ENCODE measurements at regions not wholly inside any gene's neighbourhood (a gene's known extent, or its start where the extent isn't known, plus 50 kb on each side); places are given as distances from the start of the nearest gene placed in this dataset.

DNA sequence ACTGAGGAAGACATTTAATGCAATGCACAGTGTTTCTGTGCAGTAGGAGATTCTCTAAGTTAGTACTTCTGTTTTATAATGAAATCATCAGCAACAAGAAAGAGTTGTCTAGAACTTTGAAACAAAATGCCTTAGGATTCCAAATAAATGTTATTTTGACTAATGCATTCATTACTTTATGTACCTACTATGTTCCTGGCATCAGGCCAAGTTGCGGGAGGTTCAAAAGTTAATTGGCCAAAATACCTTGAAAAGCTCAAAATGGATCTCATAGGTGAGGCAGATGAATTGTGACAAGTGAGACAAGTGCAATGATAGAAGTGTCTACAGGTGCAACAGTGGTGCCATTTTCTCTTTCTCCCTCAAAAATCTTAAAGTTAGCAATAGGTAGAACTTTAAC is 289.4 kb downstream of the TOX3 start:
- H3K4me3 ChIP-seq = no peak overlapping the region
- H3K27ac ChIP-seq = no peak overlapping the region
- H3K36me3 ChIP-seq (ENCODE audit: insufficient read depth, low read length) = no peaks in the 10 kb centered on the region
- TF ChIP-seq POLR2AphosphoS5 (IDR thresholded peaks at IDR 0.05; ENCODE audit: borderline replicate concordance, low read depth, low read length) (no peak), FOXP2 (optimal IDR thresholded peaks at IDR 0.05; ENCODE audit: control extremely low read depth, extremely low read length, insufficient read depth) (no peak), EZH2 (IDR thresholded peaks at IDR 0.05) (no peak)
- no peak for DNase-seq (ENCODE audit: low read depth, low spot score)
- no peak overlapping the region for H3K9ac ChIP-seq (ENCODE audit: insufficient read length)
- no peaks in the 10 kb centered on the region for H3K9me3 ChIP-seq (ENCODE audit: low read depth, low read length)

DNA sequence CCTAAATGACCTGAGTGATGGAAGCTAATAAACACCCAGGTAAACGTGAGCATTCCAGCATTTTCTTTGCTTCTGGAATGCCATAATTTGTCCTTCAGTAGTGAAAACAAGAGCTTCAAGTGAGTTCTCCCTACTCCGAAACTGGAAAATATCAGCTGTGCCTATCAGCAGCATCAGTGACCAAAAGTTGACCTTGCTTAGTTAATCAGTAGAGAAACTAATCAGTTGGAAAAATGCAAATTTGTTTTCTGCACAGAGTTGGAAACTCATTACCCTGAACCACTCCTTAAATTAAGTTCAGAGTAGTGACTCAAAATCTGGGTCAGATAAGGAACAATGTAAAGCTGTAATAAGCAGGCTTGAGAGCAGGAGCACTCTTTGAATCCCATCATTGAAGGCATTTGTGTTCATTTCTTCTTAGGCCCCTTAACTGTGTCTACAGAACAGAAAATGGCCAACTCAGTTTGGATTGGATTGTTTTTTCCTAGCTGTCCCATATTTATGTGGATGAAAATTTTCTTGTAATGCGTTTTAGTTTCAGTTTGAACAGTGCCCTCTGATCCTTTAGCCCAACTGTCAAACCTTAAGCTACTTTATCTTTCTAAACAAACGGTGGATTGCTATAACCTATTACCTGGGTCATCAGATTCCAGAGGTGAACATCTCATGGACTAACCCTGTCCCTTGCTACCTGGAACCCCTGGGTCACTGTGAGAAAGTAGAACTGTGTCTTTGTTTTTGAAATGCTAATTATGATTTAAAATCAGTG is 290.4 kb downstream of the TOX3 start:
- no peak for DNase-seq (ENCODE audit: low read depth, low spot score)
- H3K9ac ChIP-seq (ENCODE audit: insufficient read length) = no peak overlapping the region

DNA sequence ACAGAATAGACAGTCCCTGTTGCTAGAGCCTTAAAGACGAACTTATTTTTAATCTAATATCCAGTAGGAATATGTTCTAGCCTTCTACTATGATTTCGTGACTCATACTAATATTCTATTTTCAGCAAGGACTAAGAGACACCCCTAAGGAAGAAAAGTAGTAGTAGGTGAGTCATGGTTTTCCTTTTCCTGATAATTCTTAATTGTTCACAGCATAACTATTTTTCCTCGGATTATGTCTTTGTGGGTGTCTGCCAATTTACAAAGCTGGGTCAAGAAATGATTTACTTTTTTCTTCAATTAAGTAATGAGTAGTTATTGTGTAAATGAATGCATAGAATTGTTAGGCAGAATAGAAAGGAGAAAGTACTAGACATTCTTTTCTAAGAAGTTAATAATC is 292.2 kb downstream of the TOX3 start:
- DNase-seq (ENCODE audit: low read depth, low spot score) = no peak
- Histone ChIP-seq H3K36me3 (ENCODE audit: insufficient read depth, low read length) (no peaks in the 10 kb centered on the region), H3K9me3 (ENCODE audit: low read depth, low read length) (no peaks in the 10 kb centered on the region), H3K27ac (no peak overlapping the region), H3K4me3 (no peak overlapping the region), H3K9ac (ENCODE audit: insufficient read length) (no peak overlapping the region)
- TF ChIP-seq EZH2 (IDR thresholded peaks at IDR 0.05) = no peak

More for the DNA sequence above, 290.4 kb downstream of the TOX3 start:
- Histone ChIP-seq H3K9me3 (ENCODE audit: low read depth, low read length) (no peaks in the 10 kb centered on the region), H3K4me3 (no peak overlapping the region), H3K27ac (no peak overlapping the region), H3K36me3 (ENCODE audit: insufficient read depth, low read length) (no peaks in the 10 kb centered on the region)
- TF ChIP-seq FOXP2 (optimal IDR thresholded peaks at IDR 0.05; ENCODE audit: control extremely low read depth, extremely low read length, insufficient read depth) (no peak), EZH2 (IDR thresholded peaks at IDR 0.05) (no peak), POLR2AphosphoS5 (IDR thresholded peaks at IDR 0.05; ENCODE audit: borderline replicate concordance, low read depth, low read length) (no peak)

DNA sequence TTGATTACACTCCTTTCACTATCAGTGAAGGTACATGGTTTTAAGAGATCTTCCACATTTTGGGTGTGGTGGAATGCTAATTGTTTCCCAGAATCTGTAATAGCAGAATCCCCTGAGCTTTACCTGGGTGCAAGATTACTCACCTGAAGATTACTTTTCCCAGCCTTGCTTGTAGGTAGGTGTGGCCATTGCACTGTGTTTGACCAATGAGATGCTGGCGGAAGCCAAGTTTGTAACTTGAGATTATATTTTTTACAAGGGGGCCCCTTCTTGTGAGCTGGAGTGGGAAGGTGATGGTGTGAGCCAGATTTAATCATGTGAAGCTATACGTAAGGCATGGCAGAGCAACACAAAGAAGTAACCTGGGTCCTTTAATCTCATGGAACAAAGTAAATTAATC is 294.3 kb downstream of the TOX3 start:
- Histone ChIP-seq H3K27ac (no peak overlapping the region), H3K9me3 (ENCODE audit: low read depth, low read length) (no peaks in the 10 kb centered on the region), H3K4me3 (no peak overlapping the region), H3K36me3 (ENCODE audit: insufficient read depth, low read length) (no peaks in the 10 kb centered on the region), H3K9ac (ENCODE audit: insufficient read length) (no peak overlapping the region)
- TF ChIP-seq POLR2AphosphoS5 (IDR thresholded peaks at IDR 0.05; ENCODE audit: borderline replicate concordance, low read depth, low read length) (no peak), FOXP2 (optimal IDR thresholded peaks at IDR 0.05; ENCODE audit: control extremely low read depth, extremely low read length, insufficient read depth) (no peak), EZH2 (IDR thresholded peaks at IDR 0.05) (no peak)
- no peak for DNase-seq (ENCODE audit: low read depth, low spot score)

DNA sequence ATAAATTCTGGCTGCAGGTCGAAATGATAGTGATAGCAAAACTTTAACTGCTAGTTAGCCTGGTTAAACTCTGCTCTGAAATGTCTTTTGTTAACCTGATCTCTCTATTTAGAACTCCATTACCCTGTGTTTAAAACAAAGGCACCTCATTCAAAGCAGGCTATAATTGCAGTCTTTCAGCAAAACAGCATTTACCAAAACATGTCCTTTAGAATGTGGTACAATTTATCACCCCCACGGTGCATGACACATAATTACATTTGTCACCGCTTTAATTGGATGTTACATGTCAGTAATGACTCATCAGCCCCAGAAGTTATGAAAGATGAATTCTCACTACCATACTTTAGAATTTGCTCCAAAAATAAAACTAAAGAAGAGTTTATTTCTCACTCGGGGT is 295.4 kb downstream of the TOX3 start:
- DNase-seq (ENCODE audit: low read depth, low spot score) = no peak
- Histone ChIP-seq H3K9me3 (ENCODE audit: low read depth, low read length) (no peaks in the 10 kb centered on the region), H3K27ac (no peak overlapping the region), H3K36me3 (ENCODE audit: insufficient read depth, low read length) (no peaks in the 10 kb centered on the region), H3K4me3 (no peak overlapping the region), H3K9ac (ENCODE audit: insufficient read length) (no peak overlapping the region)
- TF ChIP-seq FOXP2 (optimal IDR thresholded peaks at IDR 0.05; ENCODE audit: control extremely low read depth, extremely low read length, insufficient read depth) (no peak), EZH2 (IDR thresholded peaks at IDR 0.05) (no peak), POLR2AphosphoS5 (IDR thresholded peaks at IDR 0.05; ENCODE audit: borderline replicate concordance, low read depth, low read length) (no peak)

DNA sequence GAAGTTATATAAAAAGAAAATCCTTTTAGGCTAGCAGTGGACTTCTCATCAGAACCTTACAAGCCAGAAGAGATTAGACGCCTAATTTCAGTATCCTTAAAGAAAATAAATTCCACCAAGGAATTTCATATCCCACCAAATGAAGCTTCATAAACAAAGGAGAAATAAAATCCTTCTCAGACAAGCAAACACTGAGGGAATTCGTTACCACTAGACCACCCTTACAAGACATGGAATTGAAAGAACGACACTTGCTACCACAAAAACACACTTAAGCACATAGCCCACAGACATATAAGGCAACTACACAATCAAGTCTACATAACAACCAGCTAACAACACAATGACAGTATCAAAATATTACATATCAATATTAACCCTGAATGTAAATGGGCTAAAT is 299.2 kb downstream of the TOX3 start:
- DNase-seq (ENCODE audit: low read depth, low spot score) = no peak
- TF ChIP-seq EZH2 (IDR thresholded peaks at IDR 0.05) (no peak), POLR2AphosphoS5 (IDR thresholded peaks at IDR 0.05; ENCODE audit: borderline replicate concordance, low read depth, low read length) (no peak), FOXP2 (optimal IDR thresholded peaks at IDR 0.05; ENCODE audit: control extremely low read depth, extremely low read length, insufficient read depth) (no peak)
- Histone ChIP-seq H3K27ac (no peak overlapping the region), H3K4me3 (no peak overlapping the region), H3K9me3 (ENCODE audit: low read depth, low read length) (no peaks in the 10 kb centered on the region), H3K36me3 (ENCODE audit: insufficient read depth, low read length) (no peaks in the 10 kb centered on the region), H3K9ac (ENCODE audit: insufficient read length) (no peak overlapping the region)

DNA sequence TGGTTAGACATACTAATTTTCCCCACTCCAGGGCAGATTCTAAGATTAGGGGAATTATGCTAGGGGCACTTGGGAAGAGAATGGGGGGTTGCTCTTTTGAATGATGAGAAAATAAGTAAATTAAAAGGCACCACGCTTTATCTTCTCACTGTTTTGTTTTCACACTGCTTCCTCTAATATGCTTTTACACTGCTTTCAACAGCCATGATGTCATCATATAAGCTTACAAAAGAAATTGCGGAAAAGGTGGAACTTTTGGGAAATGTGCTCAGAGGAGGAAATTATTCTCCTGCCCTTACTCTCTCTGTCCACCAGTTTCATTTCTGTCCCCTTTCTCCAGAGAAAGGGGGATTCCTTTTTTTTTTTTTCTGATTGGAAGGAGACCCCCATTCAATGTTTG is 308.2 kb downstream of the TOX3 start:
- DNase-seq (ENCODE audit: low read depth, low spot score) = no peak
- no peak overlapping the region for H3K4me3 ChIP-seq
- no peak for TF ChIP-seq EZH2 (IDR thresholded peaks at IDR 0.05)
- no peak for TF ChIP-seq POLR2AphosphoS5 (IDR thresholded peaks at IDR 0.05; ENCODE audit: borderline replicate concordance, low read depth, low read length)
- TF ChIP-seq FOXP2 (optimal IDR thresholded peaks at IDR 0.05; ENCODE audit: control extremely low read depth, extremely low read length, insufficient read depth) = no peak

DNA sequence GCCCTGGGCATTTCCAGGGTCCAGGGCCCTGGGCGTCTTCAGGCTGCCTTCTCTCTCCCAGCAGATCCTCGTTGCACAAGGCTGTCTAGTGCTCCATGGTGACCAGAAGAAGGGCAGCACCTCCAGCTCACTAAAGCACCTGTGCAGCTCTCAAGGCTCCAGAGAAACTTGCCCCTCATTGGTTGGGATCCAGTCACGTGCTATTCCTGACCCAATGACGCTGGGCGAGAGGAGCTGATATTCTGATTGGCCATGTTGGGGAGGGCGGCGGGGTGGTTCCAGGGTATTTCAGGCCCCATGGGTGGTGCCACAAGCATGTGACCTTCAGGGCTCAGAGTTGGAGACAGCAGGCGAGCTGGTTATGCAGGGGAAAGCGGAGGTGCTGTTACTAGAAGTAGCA is 309.1 kb downstream of the TOX3 start:
- Histone ChIP-seq H3K36me3 (ENCODE audit: insufficient read depth, low read length) (no peaks in the 10 kb centered on the region), H3K9ac (ENCODE audit: insufficient read length) (no peak overlapping the region), H3K27ac (no peak overlapping the region), H3K4me3 (no peak overlapping the region), H3K9me3 (ENCODE audit: low read depth, low read length) (no peaks in the 10 kb centered on the region)
- no peak for TF ChIP-seq EZH2 (IDR thresholded peaks at IDR 0.05)
- TF ChIP-seq POLR2AphosphoS5 (IDR thresholded peaks at IDR 0.05; ENCODE audit: borderline replicate concordance, low read depth, low read length) = no peak
- no peak for TF ChIP-seq FOXP2 (optimal IDR thresholded peaks at IDR 0.05; ENCODE audit: control extremely low read depth, extremely low read length, insufficient read depth)
- no peak for DNase-seq (ENCODE audit: low read depth, low spot score)

More for the DNA sequence above, 308.2 kb downstream of the TOX3 start:
- Histone ChIP-seq H3K27ac (no peak overlapping the region), H3K36me3 (ENCODE audit: insufficient read depth, low read length) (no peaks in the 10 kb centered on the region), H3K9me3 (ENCODE audit: low read depth, low read length) (no peaks in the 10 kb centered on the region), H3K9ac (ENCODE audit: insufficient read length) (no peak overlapping the region)

DNA sequence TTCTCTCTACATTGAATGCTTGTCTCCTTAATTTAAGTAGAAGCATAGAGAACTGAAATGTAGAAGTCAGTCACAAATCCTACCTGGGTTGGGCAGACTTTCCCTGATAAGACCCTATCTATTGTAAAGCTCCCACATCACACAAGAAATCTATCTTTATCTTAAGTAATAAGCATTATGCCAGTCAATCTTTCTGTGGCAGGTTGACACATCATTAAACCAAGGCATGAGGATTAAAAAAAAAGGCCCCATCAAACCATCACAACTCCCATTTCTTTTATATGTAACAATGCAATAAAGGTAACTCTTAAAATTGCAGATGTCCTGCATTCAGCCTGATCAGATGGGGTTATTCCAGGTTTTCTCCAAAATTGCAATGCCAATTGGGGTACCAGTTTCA is 311.8 kb downstream of the TOX3 start:
- DNase-seq (ENCODE audit: low read depth, low spot score) = no peak
- no peaks in the 10 kb centered on the region for H3K36me3 ChIP-seq (ENCODE audit: insufficient read depth, low read length)
- H3K27ac ChIP-seq = no peak overlapping the region
- H3K4me3 ChIP-seq = no peak overlapping the region
- H3K9ac ChIP-seq (ENCODE audit: insufficient read length) = no peak overlapping the region
- TF ChIP-seq POLR2AphosphoS5 (IDR thresholded peaks at IDR 0.05; ENCODE audit: borderline replicate concordance, low read depth, low read length) = no peak
- no peak for TF ChIP-seq EZH2 (IDR thresholded peaks at IDR 0.05)
- no peak for TF ChIP-seq FOXP2 (optimal IDR thresholded peaks at IDR 0.05; ENCODE audit: control extremely low read depth, extremely low read length, insufficient read depth)
- no peaks in the 10 kb centered on the region for H3K9me3 ChIP-seq (ENCODE audit: low read depth, low read length)

Data from SK-N-MC (cell line).